ENCODE measurements at regions not wholly inside any gene's neighbourhood (a gene's known extent, or its start where the extent isn't known, plus 50 kb on each side); places are given as distances from the start of the nearest gene placed in this dataset.
A peak's percentile ranks its signal among the peaks of the same experiment; 100 is the strongest.

DNA sequence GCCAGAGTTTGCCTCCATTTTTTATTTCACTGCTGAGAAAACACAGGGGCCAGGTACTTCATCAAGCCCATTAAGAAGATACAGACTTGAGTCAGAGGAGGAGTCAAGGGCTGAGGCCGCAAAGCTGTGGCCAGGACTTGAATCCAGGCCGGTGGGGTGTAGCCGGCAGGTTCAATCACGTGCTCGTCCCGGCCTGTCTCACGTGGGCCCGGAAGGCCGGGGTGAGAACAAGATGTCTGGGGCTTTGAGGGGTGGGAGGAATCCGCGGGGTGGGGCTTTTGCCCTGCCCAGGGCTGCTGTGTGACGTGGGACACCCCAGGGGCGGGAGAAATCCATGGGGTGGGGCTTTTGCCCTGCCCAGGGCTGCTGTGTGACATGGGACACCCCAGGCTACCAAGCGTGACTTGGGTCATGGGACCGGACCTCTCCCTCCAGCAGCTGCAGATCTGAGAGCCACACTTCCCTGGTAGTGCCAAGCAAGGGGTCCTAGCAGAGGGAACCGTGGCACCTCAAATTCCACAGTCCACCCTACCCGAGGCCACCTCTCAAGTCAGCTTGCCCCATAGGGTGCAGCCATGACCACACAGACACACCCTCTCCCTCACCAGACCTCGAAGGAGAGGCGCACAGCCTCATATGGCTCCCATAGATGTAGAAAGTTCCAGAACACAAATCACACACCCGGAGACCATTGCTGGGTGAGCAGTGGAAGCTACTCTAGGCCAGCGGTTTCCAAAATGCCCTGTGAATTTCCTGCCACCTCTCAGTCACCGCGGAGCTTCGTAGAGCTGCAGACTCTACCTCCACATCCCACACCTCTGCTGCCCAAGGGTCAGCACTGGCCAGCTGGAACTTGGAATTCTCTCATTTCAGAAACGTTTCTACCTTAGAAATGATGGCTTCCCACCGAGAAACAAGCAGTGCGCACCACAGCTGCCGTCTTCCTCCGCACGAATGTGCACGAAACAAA, 156.1 kb downstream of the DLL1 start:
- DNase-seq: peak in 1 of 5 donors; percentile 31
- Mint-ChIP-seq H3K36me3 (no peaks in the 10 kb centered on the region), H3K4me1 (no peaks in the 10 kb centered on the region), H3K27me3 (peaks cover 0 to 4% of the 10 kb centered on the region in 2 donors), H3K9me3 (no peaks in the 10 kb centered on the region), H3K27ac (no peak overlapping the region), H3K4me3 (no peak overlapping the region)
- ChIA-PET POLR2A (no interaction called here), CTCF (interaction anchor here (0.7 kb wide), 1 partner anchor 13 kb away, joined by 3 read pairs; no protein-coding TSS in a partner anchor)
- no peaks in the 10 kb centered on the region for H3K9me3 ChIP-seq (ENCODE audit: low read length)
- no peaks in the 10 kb centered on the region for H3K4me1 ChIP-seq (ENCODE audit: insufficient read depth, low read length)
- no peak overlapping the region for H3K27ac ChIP-seq (ENCODE audit: low read depth, low read length)
- H3K4me3 ChIP-seq (ENCODE audit: low read length): no peak overlapping the region
- H3K36me3 ChIP-seq (ENCODE audit: insufficient read depth, low read length): no peaks in the 10 kb centered on the region
- H3K27me3 ChIP-seq (ENCODE audit: insufficient read depth, low read length, poor library complexity, severe bottlenecking): no peaks in the 10 kb centered on the region

GRCh38 chr6:170134031-170134470, 156.8 kb downstream of the DLL1 start:
- POLR2A ChIA-PET: no interaction called here
- CTCF ChIA-PET: no interaction called here
- H3K9me3 Mint-ChIP-seq: no peaks in the 10 kb centered on the region
- Histone ChIP-seq H3K36me3 (ENCODE audit: insufficient read depth, low read length) (no peaks in the 10 kb centered on the region), H3K9me3 (ENCODE audit: low read length) (no peaks in the 10 kb centered on the region), H3K4me1 (ENCODE audit: insufficient read depth, low read length) (no peaks in the 10 kb centered on the region), H3K27ac (ENCODE audit: low read depth, low read length) (no peak overlapping the region), H3K27me3 (ENCODE audit: insufficient read depth, low read length, poor library complexity, severe bottlenecking) (no peaks in the 10 kb centered on the region), H3K4me3 (ENCODE audit: low read length) (no peak overlapping the region)
- no peak overlapping the region for H3K27ac Mint-ChIP-seq
- no peaks in the 10 kb centered on the region for H3K36me3 Mint-ChIP-seq
- no peaks in the 10 kb centered on the region for H3K4me1 Mint-ChIP-seq
- H3K4me3 Mint-ChIP-seq: no peak overlapping the region
- H3K27me3 Mint-ChIP-seq: peaks cover 0 to 4% of the 10 kb centered on the region in 2 donors
- DNase-seq: peak in 1 of 5 donors; percentile 38

GRCh38 chr6:170132561-170132991, 158.3 kb downstream of the DLL1 start:
- Mint-ChIP-seq H3K36me3 (no peaks in the 10 kb centered on the region), H3K4me3 (no peak overlapping the region), H3K27me3 (peaks cover 0 to 4% of the 10 kb centered on the region in 2 donors), H3K9me3 (no peaks in the 10 kb centered on the region), H3K27ac (no peak overlapping the region), H3K4me1 (no peaks in the 10 kb centered on the region)
- ChIA-PET POLR2A (no interaction called here), CTCF (no interaction called here)
- Histone ChIP-seq H3K27me3 (ENCODE audit: insufficient read depth, low read length, poor library complexity, severe bottlenecking) (no peaks in the 10 kb centered on the region), H3K27ac (ENCODE audit: low read depth, low read length) (no peak overlapping the region), H3K36me3 (ENCODE audit: insufficient read depth, low read length) (no peaks in the 10 kb centered on the region), H3K9me3 (ENCODE audit: low read length) (no peaks in the 10 kb centered on the region), H3K4me3 (ENCODE audit: low read length) (no peak overlapping the region), H3K4me1 (ENCODE audit: insufficient read depth, low read length) (no peaks in the 10 kb centered on the region)
- DNase-seq: no peak

DNA sequence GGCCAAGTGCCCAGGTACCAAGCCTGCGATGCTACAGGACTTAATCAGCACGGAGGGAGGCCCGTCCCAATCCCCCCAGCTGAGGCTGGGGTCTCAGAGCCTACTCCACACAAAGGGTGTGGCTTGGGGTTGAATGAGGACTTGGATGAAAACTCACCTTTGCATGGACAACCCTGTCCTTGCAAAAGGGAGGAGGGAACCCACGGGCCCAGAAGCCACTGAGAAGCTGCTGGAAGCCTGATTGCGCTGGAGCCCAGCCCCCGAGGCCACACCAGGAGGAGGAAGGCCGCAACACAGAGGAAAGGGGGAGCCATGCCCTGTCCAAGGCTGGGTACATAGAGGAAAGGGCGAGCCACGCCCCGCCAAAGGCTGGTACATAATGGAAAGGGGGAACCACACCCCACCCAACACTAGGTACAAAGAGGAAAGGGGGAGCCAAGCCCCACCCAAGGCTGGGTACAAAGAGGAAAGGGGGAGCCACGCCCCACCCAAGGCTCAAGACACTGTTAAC, 158.8 kb downstream of the DLL1 start:
- H3K36me3 ChIP-seq (ENCODE audit: insufficient read depth, low read length): no peaks in the 10 kb centered on the region
- Mint-ChIP-seq H3K36me3 (no peaks in the 10 kb centered on the region), H3K4me3 (no peak overlapping the region), H3K9me3 (no peaks in the 10 kb centered on the region), H3K27ac (no peak overlapping the region), H3K27me3 (peaks cover 0 to 5% of the 10 kb centered on the region in 2 donors), H3K4me1 (no peaks in the 10 kb centered on the region)
- H3K9me3 ChIP-seq (ENCODE audit: low read length): no peaks in the 10 kb centered on the region
- H3K4me1 ChIP-seq (ENCODE audit: insufficient read depth, low read length): no peaks in the 10 kb centered on the region
- ChIA-PET CTCF (no interaction called here), POLR2A (no interaction called here)
- peak in 1 of 5 donors; percentile 26 for DNase-seq
- no peak overlapping the region for H3K4me3 ChIP-seq (ENCODE audit: low read length)
- no peaks in the 10 kb centered on the region for H3K27me3 ChIP-seq (ENCODE audit: insufficient read depth, low read length, poor library complexity, severe bottlenecking)
- H3K27ac ChIP-seq (ENCODE audit: low read depth, low read length): no peak overlapping the region

GRCh38 chr6:170131351-170131750, 159.5 kb downstream of the DLL1 start:
- no peaks in the 10 kb centered on the region for H3K9me3 ChIP-seq (ENCODE audit: low read length)
- H3K36me3 ChIP-seq (ENCODE audit: insufficient read depth, low read length): no peaks in the 10 kb centered on the region
- H3K9me3 Mint-ChIP-seq: no peaks in the 10 kb centered on the region
- no peaks in the 10 kb centered on the region for H3K4me1 ChIP-seq (ENCODE audit: insufficient read depth, low read length)
- H3K27me3 Mint-ChIP-seq: peaks cover 0 to 11% of the 10 kb centered on the region in 2 donors
- H3K4me1 Mint-ChIP-seq: no peaks in the 10 kb centered on the region
- ChIA-PET POLR2A (no interaction called here), CTCF (interaction anchor here (1.6 kb wide), 1 partner anchor 137 kb away, joined by 3 read pairs; no protein-coding TSS in a partner anchor)
- no peak overlapping the region for H3K27ac ChIP-seq (ENCODE audit: low read depth, low read length)
- peak in 1 of 5 donors; percentile 25 for DNase-seq
- H3K4me3 Mint-ChIP-seq: no peak overlapping the region
- no peaks in the 10 kb centered on the region for H3K27me3 ChIP-seq (ENCODE audit: insufficient read depth, low read length, poor library complexity, severe bottlenecking)
- no peak overlapping the region for H3K27ac Mint-ChIP-seq
- no peaks in the 10 kb centered on the region for H3K36me3 Mint-ChIP-seq
- no peak overlapping the region for H3K4me3 ChIP-seq (ENCODE audit: low read length)

DNA sequence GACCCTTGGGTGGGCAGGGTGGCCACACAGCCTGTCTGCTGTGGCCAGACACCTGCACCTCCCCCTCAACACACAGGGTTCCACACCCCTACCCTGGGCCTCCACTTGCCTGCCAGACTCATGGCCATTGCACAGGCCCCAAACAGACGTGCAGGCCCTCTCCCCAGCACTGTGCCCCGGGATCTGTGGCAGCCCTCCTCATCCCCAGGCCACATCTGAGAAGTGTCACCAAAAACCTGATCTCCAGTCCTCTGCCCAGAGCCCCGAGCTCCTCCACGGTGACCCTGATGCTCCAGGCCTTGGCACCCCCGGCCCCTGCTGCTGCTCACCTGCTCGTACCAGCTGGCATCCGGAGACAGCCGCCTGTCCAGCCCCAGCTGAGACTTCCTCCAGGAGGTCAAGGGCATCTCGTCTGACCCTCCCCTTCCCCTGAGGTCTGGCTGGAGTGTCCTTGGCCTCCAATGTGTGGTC, 160.1 kb downstream of the DLL1 start:
- Mint-ChIP-seq H3K27ac (no peak overlapping the region), H3K4me1 (no peaks in the 10 kb centered on the region), H3K4me3 (no peak overlapping the region), H3K9me3 (no peaks in the 10 kb centered on the region), H3K27me3 (peaks cover 0 to 12% of the 10 kb centered on the region in 2 donors), H3K36me3 (no peaks in the 10 kb centered on the region)
- no peak overlapping the region for H3K4me3 ChIP-seq (ENCODE audit: low read length)
- DNase-seq: peak in 1 of 5 donors; percentile 45
- H3K36me3 ChIP-seq (ENCODE audit: insufficient read depth, low read length): no peaks in the 10 kb centered on the region
- H3K27me3 ChIP-seq (ENCODE audit: insufficient read depth, low read length, poor library complexity, severe bottlenecking): no peaks in the 10 kb centered on the region
- ChIA-PET CTCF (interaction anchor here (1.6 kb wide), 1 partner anchor 136 kb away, joined by 3 read pairs; no protein-coding TSS in a partner anchor), POLR2A (no interaction called here)
- no peaks in the 10 kb centered on the region for H3K4me1 ChIP-seq (ENCODE audit: insufficient read depth, low read length)
- H3K27ac ChIP-seq (ENCODE audit: low read depth, low read length): no peak overlapping the region
- H3K9me3 ChIP-seq (ENCODE audit: low read length): no peaks in the 10 kb centered on the region

GRCh38 chr6:170130201-170130621, 160.7 kb downstream of the DLL1 start:
- no peak overlapping the region for H3K27ac Mint-ChIP-seq
- ChIA-PET CTCF (interaction anchor here (1.6 kb wide), 1 partner anchor 136 kb away, joined by 3 read pairs; no protein-coding TSS in a partner anchor), POLR2A (no interaction called here)
- DNase-seq: peak in 1 of 5 donors; percentile 22
- H3K9me3 ChIP-seq (ENCODE audit: low read length): no peaks in the 10 kb centered on the region
- no peak overlapping the region for H3K27ac ChIP-seq (ENCODE audit: low read depth, low read length)
- H3K36me3 ChIP-seq (ENCODE audit: insufficient read depth, low read length): no peaks in the 10 kb centered on the region
- no peaks in the 10 kb centered on the region for H3K36me3 Mint-ChIP-seq
- H3K9me3 Mint-ChIP-seq: no peaks in the 10 kb centered on the region
- no peaks in the 10 kb centered on the region for H3K4me1 ChIP-seq (ENCODE audit: insufficient read depth, low read length)
- H3K4me3 Mint-ChIP-seq: no peak overlapping the region
- H3K4me1 Mint-ChIP-seq: no peaks in the 10 kb centered on the region
- no peaks in the 10 kb centered on the region for H3K27me3 ChIP-seq (ENCODE audit: insufficient read depth, low read length, poor library complexity, severe bottlenecking)
- peaks cover 0 to 12% of the 10 kb centered on the region in 2 donors for H3K27me3 Mint-ChIP-seq
- no peak overlapping the region for H3K4me3 ChIP-seq (ENCODE audit: low read length)

- ChIA-PET POLR2A (no interaction called here), CTCF (interaction anchor here (1.6 kb wide), 1 partner anchor 135 kb away, joined by 3 read pairs; no protein-coding TSS in a partner anchor)
- no peak overlapping the region for H3K27ac ChIP-seq (ENCODE audit: low read depth, low read length)
- peaks cover 4 to 12% of the 10 kb centered on the region in 2 donors for H3K27me3 Mint-ChIP-seq
- no peak overlapping the region for H3K27ac Mint-ChIP-seq
- H3K27me3 ChIP-seq (ENCODE audit: insufficient read depth, low read length, poor library complexity, severe bottlenecking): no peaks in the 10 kb centered on the region
- H3K4me1 Mint-ChIP-seq: no peaks in the 10 kb centered on the region
- no peaks in the 10 kb centered on the region for H3K9me3 ChIP-seq (ENCODE audit: low read length)
- H3K4me1 ChIP-seq (ENCODE audit: insufficient read depth, low read length): no peaks in the 10 kb centered on the region
- no peaks in the 10 kb centered on the region for H3K36me3 ChIP-seq (ENCODE audit: insufficient read depth, low read length)
- H3K4me3 Mint-ChIP-seq: no peak overlapping the region
- no peaks in the 10 kb centered on the region for H3K9me3 Mint-ChIP-seq
- H3K36me3 Mint-ChIP-seq: no peaks in the 10 kb centered on the region
- peak in 1 of 5 donors; percentile 46 for DNase-seq
- H3K4me3 ChIP-seq (ENCODE audit: low read length): no peak overlapping the region
Measured at GRCh38 chr6:170129691-170130171, 161.1 kb downstream of the DLL1 start.

Data from CD8-positive, alpha-beta memory T cell (primary cell).